NCI-H2107 treated with DMSO at 0.1 percent for 48 hours (cell line): ENCODE measurements at regions not wholly inside any gene's neighbourhood (a gene's known extent, or its start where the extent isn't known, plus 50 kb on each side); places are given as distances from the start of the nearest gene placed in this dataset.
"Not testable (repeated sequence)": the region's sequence is repeated elsewhere in the genome, so short reads cannot be mapped to it uniquely, and the experiment has no call there.

Experiments
- DNase-seq: peaks from one replicate; lab custom pipeline; 2025; ENCODE audit not compliant: unreplicated experiment; lab: John Stamatoyannopoulos, UW

DNA sequence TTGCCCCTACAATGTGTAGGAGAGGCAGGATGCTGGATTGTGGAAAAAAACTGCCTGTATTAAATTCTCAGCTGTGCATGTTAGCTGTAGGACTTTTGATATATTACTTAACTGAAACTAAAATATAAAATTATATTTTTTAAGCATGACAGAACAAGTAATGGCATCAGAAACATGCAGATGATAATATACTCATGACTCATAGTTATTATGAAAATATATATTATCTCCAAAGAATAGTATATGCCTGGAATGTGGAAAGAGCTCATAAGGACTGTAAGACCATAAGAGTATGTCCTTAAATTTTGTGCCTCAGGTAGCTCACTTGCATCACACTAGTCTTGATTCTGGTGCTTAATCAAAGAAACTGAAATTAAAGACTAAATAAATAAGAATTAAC is 1100.6 kb downstream of the TECRL start:
- DNase-seq, result no peak

GRCh38 chr4:63302792-63303191 is 1106.5 kb downstream of the TECRL start:
- DNase-seq, result no peak

DNA sequence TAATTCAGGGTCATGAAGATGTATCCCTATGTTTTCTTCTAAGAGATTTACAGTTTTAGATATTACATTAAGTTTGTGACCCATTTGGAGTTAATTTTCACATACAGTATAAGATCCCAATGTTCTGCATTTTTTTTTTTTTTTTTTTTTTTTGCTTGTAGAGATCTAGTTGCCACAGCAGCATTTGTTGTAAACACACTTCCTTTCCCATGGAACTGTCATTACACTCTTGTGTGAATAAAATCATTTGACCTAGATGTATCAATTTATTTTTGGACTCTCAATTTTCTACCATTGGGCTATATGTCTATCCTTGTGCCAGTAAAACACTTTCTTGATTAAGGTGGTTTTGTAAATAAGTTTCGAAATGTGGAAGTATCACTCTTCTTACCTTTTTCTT is 1107.2 kb downstream of the TECRL start:
- DNase-seq, result no peak

GRCh38 chr4:63296773-63297172 is 1112.5 kb downstream of the TECRL start:
- no peak for DNase-seq

DNA sequence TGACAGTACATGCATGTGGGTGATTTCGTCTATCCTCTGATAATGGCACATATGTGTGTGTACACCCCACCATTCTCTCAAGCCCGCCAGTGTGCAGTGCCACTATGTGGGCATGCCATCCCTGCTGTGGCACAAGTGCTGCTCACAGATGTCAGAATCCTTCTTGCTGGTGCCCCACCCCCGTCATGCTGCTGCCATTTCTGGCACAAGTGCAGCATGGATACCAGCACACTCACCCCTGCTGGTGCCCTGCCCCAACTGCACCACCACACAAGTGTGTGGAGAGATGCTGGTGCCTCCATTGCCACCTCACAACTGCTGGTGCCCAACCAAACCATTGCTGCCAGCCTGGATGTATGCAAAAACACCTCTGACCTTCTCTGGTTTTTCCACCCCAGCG is 1133.8 kb downstream of the TECRL start:
- DNase-seq, result no peak

- no peak for DNase-seq
These were observed 1140.1 kb downstream of the TECRL start for GRCh38 chr4:63269156-63269555.

DNA sequence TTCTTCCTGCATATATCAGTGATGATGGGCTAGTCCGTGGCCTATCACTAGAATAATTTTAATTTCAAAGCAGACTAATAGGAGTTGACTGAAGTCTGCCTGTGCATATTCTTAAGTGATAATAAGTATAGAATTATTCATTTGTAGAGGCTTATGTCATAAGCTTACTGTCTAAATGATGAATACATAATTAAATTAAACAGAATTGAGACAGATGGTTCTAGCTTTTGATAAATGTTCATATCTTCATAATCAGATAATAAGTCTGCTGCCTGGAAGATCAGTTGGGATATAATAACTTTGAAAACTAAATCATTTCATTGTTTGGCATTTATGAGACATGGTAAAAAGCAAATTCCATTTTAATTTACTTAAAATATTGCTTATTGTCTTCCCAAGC is 1175.6 kb downstream of the TECRL start:
- DNase-seq, result no peak

GRCh38 chr4:63232058-63232457 is 1177.2 kb downstream of the TECRL start:
- DNase-seq, result no peak

DNA sequence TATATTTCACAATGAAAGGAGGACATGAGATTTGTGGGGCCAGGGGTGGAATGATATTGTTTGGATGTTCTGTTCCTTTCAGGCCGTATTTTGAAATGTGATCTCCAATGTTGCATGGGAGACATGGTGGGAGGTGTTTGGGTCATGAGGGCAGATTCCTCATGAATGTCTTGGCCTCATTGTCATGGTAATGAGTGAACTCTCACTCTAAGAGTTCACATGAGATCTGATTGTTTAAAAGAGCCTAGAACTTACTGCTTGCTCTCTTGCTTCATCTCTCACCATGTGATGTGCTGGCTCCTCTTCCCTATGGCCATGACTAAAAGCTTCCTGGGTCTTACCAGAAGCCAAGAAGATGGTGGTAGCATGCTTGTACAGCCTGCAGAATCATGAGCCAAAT is 1183.0 kb downstream of the TECRL start:
- DNase-seq, result no peak

GRCh38 chr4:63222466-63222865 is 1186.8 kb downstream of the TECRL start:
- no peak for DNase-seq

- no peak for DNase-seq
These were observed 1187.8 kb downstream of the TECRL start for GRCh38 chr4:63221477-63221876.

DNA sequence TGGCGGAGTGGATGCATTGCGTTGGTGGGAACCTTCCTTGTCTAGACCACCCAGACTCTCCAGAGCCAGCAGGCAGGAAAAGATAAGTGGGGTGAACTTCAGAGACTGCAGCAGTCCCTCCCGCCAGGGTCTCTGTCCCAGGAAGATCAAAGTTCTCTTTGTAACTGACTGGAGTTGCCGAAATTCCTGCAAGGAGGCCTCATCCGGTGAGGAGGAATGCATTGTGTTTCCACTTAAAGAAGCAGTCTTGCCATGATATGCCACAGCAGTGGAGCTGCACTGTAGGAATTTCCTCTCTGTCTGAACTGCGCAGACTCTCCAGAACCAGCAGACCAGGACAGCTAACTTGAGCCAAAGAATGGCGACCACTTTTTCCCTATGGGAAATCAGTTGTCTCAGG is 1190.4 kb downstream of the TECRL start:
- no peak for DNase-seq

DNA sequence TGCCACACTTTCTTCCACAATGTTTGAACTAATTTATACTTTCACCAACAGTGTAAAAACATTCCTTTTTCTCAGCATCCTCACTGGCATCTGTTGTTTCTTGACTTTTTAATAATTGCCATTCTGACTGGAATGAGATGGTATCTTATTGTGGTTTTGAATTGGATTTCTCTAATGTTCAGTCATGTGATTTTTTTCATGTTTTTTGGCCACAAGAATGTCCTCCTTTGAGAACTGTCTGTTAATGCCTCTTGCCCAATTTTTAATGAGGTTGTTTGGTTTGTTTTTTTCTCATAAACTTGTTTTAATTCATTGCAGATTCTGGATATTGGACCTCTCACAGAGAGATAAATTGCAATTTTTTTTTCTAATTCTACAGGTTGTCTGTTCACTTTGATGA is 1195.2 kb downstream of the TECRL start:
- no peak for DNase-seq

DNA sequence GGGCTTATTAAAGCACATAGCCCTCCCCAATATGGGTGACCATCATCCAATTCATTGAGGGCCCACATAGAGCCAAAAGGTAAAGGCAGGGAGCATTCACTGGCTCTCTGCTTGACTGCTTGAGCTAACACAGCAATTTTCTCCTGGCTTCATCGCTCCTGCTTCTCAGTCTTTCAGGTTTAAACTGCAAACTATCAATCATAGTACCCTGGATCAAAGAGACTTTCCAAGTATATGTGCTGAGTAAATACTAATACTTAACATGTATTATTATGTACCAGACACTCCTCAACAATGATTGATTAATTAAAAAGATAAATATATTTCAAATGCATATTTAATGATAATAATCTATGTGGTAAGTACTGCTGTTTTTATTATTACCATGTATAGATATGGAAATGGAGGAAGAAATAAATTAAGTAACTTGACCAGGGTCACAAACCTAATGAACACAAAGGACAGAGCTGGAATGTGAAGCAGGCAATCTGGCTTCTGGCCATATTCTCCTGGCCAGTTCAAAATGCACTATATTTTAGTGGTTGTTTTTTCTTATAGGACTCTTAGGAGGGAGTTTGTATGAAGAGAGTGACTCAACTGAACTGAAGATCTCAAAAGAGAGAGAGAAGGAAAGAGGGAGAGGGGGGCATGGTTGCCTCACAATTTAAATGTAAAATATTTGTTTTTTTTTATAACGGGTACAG is 1197.3 kb downstream of the TECRL start:
- no peak for DNase-seq

- no peak for DNase-seq
These were observed 1197.9 kb downstream of the TECRL start for GRCh38 chr4:63211375-63211774.

- DNase-seq, result not testable (repeated sequence)
These were observed 1216.2 kb downstream of the TECRL start for GRCh38 chr4:63193029-63193428.

DNA sequence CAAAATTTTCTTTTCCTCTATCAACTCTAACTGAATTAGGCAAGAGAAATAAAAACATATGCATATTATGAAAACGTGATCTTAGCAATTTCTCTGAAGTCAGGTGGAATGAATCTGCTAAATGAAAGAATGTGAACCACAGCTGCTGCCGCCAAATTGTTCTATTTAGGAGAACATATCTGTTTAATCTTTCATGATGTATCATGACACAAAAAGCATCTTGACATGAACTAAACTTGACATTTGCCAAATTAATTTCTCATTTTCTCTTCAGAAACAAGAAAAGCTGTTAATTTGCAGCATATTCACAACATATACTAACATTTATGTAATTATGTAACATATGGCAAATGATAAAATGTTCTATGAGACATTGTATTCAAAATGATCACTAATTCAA is 1237.9 kb downstream of the TECRL start:
- no peak for DNase-seq

- DNase-seq, result no peak
These were observed 1238.3 kb downstream of the TECRL start for GRCh38 chr4:63170923-63171322.

DNA sequence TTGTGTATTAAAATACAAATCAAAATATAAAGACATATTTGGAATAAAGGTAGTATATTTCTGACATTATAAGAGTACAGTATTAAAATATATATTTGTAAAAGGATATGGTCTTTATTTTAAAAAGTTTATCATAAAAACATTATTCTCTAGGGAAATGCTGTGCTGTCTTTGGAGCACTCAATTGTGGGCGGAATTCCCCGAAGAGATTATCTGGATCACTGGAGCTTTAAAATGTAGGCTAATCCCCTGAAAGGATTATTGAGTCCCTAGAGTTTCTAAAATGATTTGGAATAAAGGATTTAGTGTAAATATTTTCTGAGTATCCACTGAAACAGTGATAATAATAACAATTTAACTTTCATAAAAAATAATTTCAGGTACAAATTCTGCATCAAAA is 1239.4 kb downstream of the TECRL start:
- no peak for DNase-seq

- DNase-seq, result no peak
These were observed 1253.7 kb downstream of the TECRL start for GRCh38 chr4:63155561-63155960.

DNA sequence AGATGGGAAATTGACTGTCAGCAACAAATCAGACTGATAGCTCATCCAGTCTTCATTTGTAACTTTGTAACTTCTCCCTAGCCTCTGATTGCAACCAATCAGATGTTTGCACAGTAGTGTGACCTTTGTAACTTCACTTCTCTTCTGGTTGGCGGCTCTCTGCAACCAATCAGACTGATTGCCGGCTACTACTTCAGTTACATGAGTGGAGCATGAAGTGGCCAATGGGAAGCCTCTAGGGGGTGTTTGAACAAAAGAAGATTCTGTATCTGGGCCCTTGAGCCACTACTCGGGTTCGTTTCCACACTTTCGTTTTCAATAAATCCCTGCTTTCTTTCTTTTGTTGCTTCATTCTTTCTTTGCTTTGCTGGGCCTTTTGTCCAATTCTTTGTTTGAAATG is 1285.8 kb downstream of the TECRL start:
- DNase-seq, result no peak

GRCh38 chr4:63122955-63123354 is 1286.3 kb downstream of the TECRL start:
- DNase-seq, result no peak

DNA sequence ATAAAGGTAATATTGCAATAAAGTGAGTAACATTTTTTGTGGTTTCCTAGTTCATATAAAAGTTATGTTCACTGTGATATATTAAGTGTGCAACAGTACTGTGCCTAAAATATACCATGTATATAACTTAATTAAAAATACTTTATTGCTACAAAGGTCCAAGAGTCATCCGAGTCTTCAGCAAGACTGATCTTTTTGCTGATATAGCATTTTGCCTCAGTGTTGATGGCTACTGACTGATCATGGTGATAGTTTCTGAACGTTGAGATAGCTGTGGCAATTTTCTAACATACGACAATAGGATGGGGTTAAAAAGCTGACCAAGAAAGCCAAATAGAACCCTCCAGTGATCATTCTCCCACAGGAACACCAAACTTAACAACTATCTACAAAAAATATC is 1302.7 kb downstream of the TECRL start:
- no peak for DNase-seq
